ENCODE measurements at regions not wholly inside any gene's neighbourhood (a gene's known extent, or its start where the extent isn't known, plus 50 kb on each side); places are given as distances from the start of the nearest gene placed in this dataset.
"Not testable (repeated sequence)": the region's sequence is repeated elsewhere in the genome, so short reads cannot be mapped to it uniquely, and the experiment has no call there.

GRCh38 chr12:111271674-111272418, 97.0 kb downstream of the PHETA1 start:
- no peak for DNase-seq

GRCh38 chr12:111270774-111271173, 98.1 kb downstream of the PHETA1 start:
- no peak for DNase-seq

- DNase-seq: no peak
These were observed 98.7 kb downstream of the PHETA1 start for GRCh38 chr12:111270239-111270638.

GRCh38 chr12:111269718-111270117, 99.2 kb downstream of the PHETA1 start:
- DNase-seq: no peak

- DNase-seq: no peak
These were observed 99.9 kb downstream of the PHETA1 start for GRCh38 chr12:111268738-111269572.

GRCh38 chr12:111267144-111267543, 101.8 kb downstream of the PHETA1 start:
- no peak for DNase-seq

GRCh38 chr12:111261911-111262676, 106.8 kb downstream of the PHETA1 start:
- no peak for DNase-seq

- DNase-seq: no peak
These were observed 108.2 kb downstream of the PHETA1 start for GRCh38 chr12:111260732-111261131.

GRCh38 chr12:111259231-111259630, 109.7 kb downstream of the PHETA1 start:
- DNase-seq: no peak

- not testable (repeated sequence) for DNase-seq
These were observed 110.8 kb downstream of the PHETA1 start for GRCh38 chr12:111258081-111258480.

- no peak for DNase-seq
These were observed 111.4 kb downstream of the PHETA1 start for GRCh38 chr12:111257435-111257902.

- DNase-seq: no peak
These were observed 112.1 kb downstream of the PHETA1 start for GRCh38 chr12:111256629-111257434.

- no peak for DNase-seq
These were observed 113.6 kb downstream of the PHETA1 start for GRCh38 chr12:111255261-111255660.

GRCh38 chr12:111254106-111254505, 114.8 kb downstream of the PHETA1 start:
- DNase-seq: no peak

- DNase-seq: no peak
These were observed 115.7 kb downstream of the PHETA1 start for GRCh38 chr12:111253213-111253612.

GRCh38 chr12:111251787-111252186, 117.1 kb downstream of the PHETA1 start:
- no peak for DNase-seq

- no peak for DNase-seq
These were observed 117.7 kb downstream of the PHETA1 start for GRCh38 chr12:111251058-111251730.

- DNase-seq: no peak
These were observed 118.5 kb downstream of the PHETA1 start for GRCh38 chr12:111250251-111250881.

- no peak for DNase-seq
These were observed 119.1 kb downstream of the PHETA1 start for GRCh38 chr12:111249757-111250156.

- no peak for DNase-seq
These were observed 119.9 kb downstream of the PHETA1 start for GRCh38 chr12:111249018-111249370.

All from CD4-positive, alpha-beta T cell treated with Interleukin-12 subunit alpha and Interleukin-12 subunit beta, for 1 hour (primary cell).